ENCODE measurements at regions not wholly inside any gene's neighbourhood (a gene's known extent, or its start where the extent isn't known, plus 50 kb on each side); places are given as distances from the start of the nearest gene placed in this dataset.

- TF ChIP-seq, protein P1, sequence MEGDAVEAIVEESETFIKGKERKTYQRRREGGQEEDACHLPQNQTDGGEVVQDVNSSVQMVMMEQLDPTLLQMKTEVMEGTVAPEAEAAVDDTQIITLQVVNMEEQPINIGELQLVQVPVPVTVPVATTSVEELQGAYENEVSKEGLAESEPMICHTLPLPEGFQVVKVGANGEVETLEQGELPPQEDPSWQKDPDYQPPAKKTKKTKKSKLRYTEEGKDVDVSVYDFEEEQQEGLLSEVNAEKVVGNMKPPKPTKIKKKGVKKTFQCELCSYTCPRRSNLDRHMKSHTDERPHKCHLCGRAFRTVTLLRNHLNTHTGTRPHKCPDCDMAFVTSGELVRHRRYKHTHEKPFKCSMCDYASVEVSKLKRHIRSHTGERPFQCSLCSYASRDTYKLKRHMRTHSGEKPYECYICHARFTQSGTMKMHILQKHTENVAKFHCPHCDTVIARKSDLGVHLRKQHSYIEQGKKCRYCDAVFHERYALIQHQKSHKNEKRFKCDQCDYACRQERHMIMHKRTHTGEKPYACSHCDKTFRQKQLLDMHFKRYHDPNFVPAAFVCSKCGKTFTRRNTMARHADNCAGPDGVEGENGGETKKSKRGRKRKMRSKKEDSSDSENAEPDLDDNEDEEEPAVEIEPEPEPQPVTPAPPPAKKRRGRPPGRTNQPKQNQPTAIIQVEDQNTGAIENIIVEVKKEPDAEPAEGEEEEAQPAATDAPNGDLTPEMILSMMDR (IDR thresholded peaks at IDR 0.05; ENCODE audit: poor library complexity) = no peak
- no peak for TF ChIP-seq EZH2 (IDR thresholded peaks at IDR 0.05; ENCODE audit: borderline replicate concordance)
Observed at GRCh38 chr5:106420102-106420501, 1250.6 kb downstream of the EFNA5 start.
